Ascending aorta (tissue), 2 donors: ENCODE measurements at regions not wholly inside any gene's neighbourhood (a gene's known extent, or its start where the extent isn't known, plus 50 kb on each side); places are given as distances from the start of the nearest gene placed in this dataset.

ENCODE experiments used
- DNase-seq, 2 donors: peaks; one replicate each; pipeline ENCODE4 v3.0.0-alpha.2; 2019; ENCODE audit warnings: low spot score in 2 of 2
- H3K27ac ChIP-seq, 2 donors: fragments of 200-600 bp; sonication (generic); one replicate each; pipeline ENCODE4 v1.5.1; 2016 to 2017; ENCODE audit warnings: mild to moderate bottlenecking in 1 of 2
- H3K27me3 ChIP-seq: fragments of 200-600 bp; sonication (generic); one replicate; pipeline ENCODE4 v1.5.1; 2017
- H3K36me3 ChIP-seq, 2 donors: fragments of 200-600 bp; sonication (generic); one replicate each; pipeline ENCODE4 v1.5.1; 2016
- H3K4me1 ChIP-seq, 2 donors: fragments of 200-600 bp; sonication (generic); one replicate each; pipeline ENCODE4 v1.5.1; 2016 to 2017; ENCODE audit warnings: mild to moderate bottlenecking in 1 of 2
- H3K4me3 ChIP-seq, 2 donors: fragments of 200-600 bp; sonication (generic); one replicate each; pipeline ENCODE4 v1.5.1; 2016 to 2017; ENCODE audit warnings: mild to moderate bottlenecking in 1 of 2
- H3K9me3 ChIP-seq, 2 donors: fragments of 200-600 bp; sonication (generic); one replicate each; pipeline ENCODE4 v1.5.1; 2016
- CTCF ChIP-seq, 3 experiments: fragments of 200-600 bp in 2 of 3; fragments of 450-650 bp in 1 of 3; sonication (generic) in 2 of 3; IDR thresholded peaks; one replicate each; pipeline ENCODE4 v1.5.1; 2016 to 2019; ENCODE audit warnings: antibody characterized with exemption in 3 of 3, mild to moderate bottlenecking in 1 of 3, moderate library complexity in 1 of 3
- intact Hi-C: fragments of 100-400 bp; cut with DNase I; formaldehyde crosslinking; loops from one replicate; pipeline ENCODE4 v1.15.1; 2023

- H3K27me3 ChIP-seq: no peaks in the 10 kb centered on the region
- H3K27ac ChIP-seq: no peak overlapping the region
- intact Hi-C loops: no loop called here
- DNase-seq: no peak
- H3K9me3 ChIP-seq: no peaks in the 10 kb centered on the region
- TF ChIP-seq CTCF (IDR thresholded peaks at IDR 0.05): no peak
- no peak overlapping the region for H3K4me3 ChIP-seq
- H3K36me3 ChIP-seq: no peaks in the 10 kb centered on the region
- H3K4me1 ChIP-seq: no peaks in the 10 kb centered on the region
These were observed 894.6 kb downstream of the METTL15 start for GRCh38 chr11:29002816-29003215.

- Histone ChIP-seq H3K27me3 (no peaks in the 10 kb centered on the region), H3K27ac (no peak overlapping the region), H3K36me3 (no peaks in the 10 kb centered on the region), H3K4me1 (no peaks in the 10 kb centered on the region), H3K9me3 (no peaks in the 10 kb centered on the region), H3K4me3 (no peak overlapping the region)
- no peak for TF ChIP-seq CTCF (IDR thresholded peaks at IDR 0.05)
- intact Hi-C loops: no loop called here
- no peak for DNase-seq
These were observed 891.4 kb downstream of the METTL15 start for GRCh38 chr11:28999620-29000019.

GRCh38 chr11:28992996-28993395, 884.8 kb downstream of the METTL15 start:
- no peaks in the 10 kb centered on the region for H3K4me1 ChIP-seq
- no peak overlapping the region for H3K27ac ChIP-seq
- no peak for DNase-seq
- no peak overlapping the region for H3K4me3 ChIP-seq
- intact Hi-C loops: no loop called here
- no peaks in the 10 kb centered on the region for H3K27me3 ChIP-seq
- no peaks in the 10 kb centered on the region for H3K9me3 ChIP-seq
- TF ChIP-seq CTCF (IDR thresholded peaks at IDR 0.05): no peak
- no peaks in the 10 kb centered on the region for H3K36me3 ChIP-seq

- H3K27ac ChIP-seq: no peak overlapping the region
- no peak for DNase-seq
- no peaks in the 10 kb centered on the region for H3K4me1 ChIP-seq
- no peaks in the 10 kb centered on the region for H3K36me3 ChIP-seq
- intact Hi-C loops: no loop called here
- TF ChIP-seq CTCF (IDR thresholded peaks at IDR 0.05): no peak
- no peak overlapping the region for H3K4me3 ChIP-seq
- H3K27me3 ChIP-seq: no peaks in the 10 kb centered on the region
- H3K9me3 ChIP-seq: no peaks in the 10 kb centered on the region
These were observed 876.0 kb downstream of the METTL15 start for GRCh38 chr11:28984231-28984630.

- no peaks in the 10 kb centered on the region for H3K27me3 ChIP-seq
- H3K4me3 ChIP-seq: no peak overlapping the region
- no peak overlapping the region for H3K27ac ChIP-seq
- intact Hi-C loops: no loop called here
- H3K4me1 ChIP-seq: no peaks in the 10 kb centered on the region
- H3K36me3 ChIP-seq: no peaks in the 10 kb centered on the region
- DNase-seq: no peak
- H3K9me3 ChIP-seq: no peaks in the 10 kb centered on the region
- no peak for TF ChIP-seq CTCF (IDR thresholded peaks at IDR 0.05)
These were observed 875.6 kb downstream of the METTL15 start for GRCh38 chr11:28983780-28984179.

GRCh38 chr11:28981381-28981780, 873.2 kb downstream of the METTL15 start:
- intact Hi-C loops: no loop called here
- TF ChIP-seq CTCF (IDR thresholded peaks at IDR 0.05): no peak

More at GRCh38 chr11:28981381-28981780, 873.2 kb downstream of the METTL15 start:
- no peaks in the 10 kb centered on the region for H3K9me3 ChIP-seq
- H3K4me1 ChIP-seq: no peaks in the 10 kb centered on the region
- H3K27ac ChIP-seq: no peak overlapping the region
- no peaks in the 10 kb centered on the region for H3K27me3 ChIP-seq
- no peaks in the 10 kb centered on the region for H3K36me3 ChIP-seq
- no peak for DNase-seq
- no peak overlapping the region for H3K4me3 ChIP-seq
